Gastrocnemius medialis (tissue), 4 donors: ENCODE measurements at regions not wholly inside any gene's neighbourhood (a gene's known extent, or its start where the extent isn't known, plus 50 kb on each side); places are given as distances from the start of the nearest gene placed in this dataset.

Experiments used
- ATAC-seq, 2 donors: fragments of 150-250 bp; one replicate each; pipeline ENCODE4 v1.9.1; 2016
- DNase-seq, 2 donors: peaks; one replicate each; pipeline ENCODE4 v3.0.0-alpha.2; 2019
- H3K27ac ChIP-seq, 4 donors: fragments of 200-600 bp; sonication (generic); 1 replicate in 1 of 4; 2 replicates in 3 of 4; pipeline ENCODE4 v1.5.1; 2016 to 2018; ENCODE audit warnings: mild to moderate bottlenecking in 2 of 4, moderate library complexity in 1 of 4
- H3K27me3 ChIP-seq, 3 donors: fragments of 200-600 bp; sonication (generic) in 2 of 3; 1 replicate in 1 of 3; 2 replicates in 2 of 3; pipeline versions ENCODE4 v1.5.1 to v1.6.0; 2016 to 2019; ENCODE audit warnings: mild to moderate bottlenecking in 1 of 3, moderate library complexity in 1 of 3
- H3K36me3 ChIP-seq, 2 donors: fragments of 200-600 bp; sonication (generic) in 1 of 2; one replicate each; pipeline ENCODE4 v1.5.1; 2017 to 2018
- H3K4me1 ChIP-seq, 2 donors: fragments of 200-600 bp; sonication (generic) in 1 of 2; one replicate each; pipeline ENCODE4 v1.5.1; 2016 to 2017; ENCODE audit warnings: mild to moderate bottlenecking in 2 of 2
- H3K4me3 ChIP-seq, 4 donors: fragments of 200-600 bp; sonication (generic) in 3 of 4; 1 replicate in 1 of 4; 2 replicates in 3 of 4; pipeline ENCODE4 v1.5.1; 2016 to 2019; ENCODE audit warnings: mild to moderate bottlenecking in 2 of 4
- H3K9me3 ChIP-seq, 3 donors: fragments of 200-600 bp; sonication (generic) in 2 of 3; 1 replicate in 1 of 3; 2 replicates in 2 of 3; pipeline ENCODE4 v1.5.1; 2016 to 2019
- POLR2A ChIP-seq, 2 donors: fragments of 450-650 bp; IDR thresholded peaks; one replicate each; pipeline ENCODE4 v1.6.1; 2017; ENCODE audit warnings: antibody characterized with exemption in 2 of 2, mild to moderate bottlenecking in 2 of 2, moderate library complexity in 2 of 2
- in situ Hi-C, 4 donors: fragments of 200-750 bp; cut with MboI; loops; one replicate each; pipeline versions ENCODE4 v1.15.0 to v1.8.0; 2017; ENCODE audit warnings: low sequenced_read_pairs in 4 of 4
- intact Hi-C: fragments of 100-400 bp; cut with DNase I; formaldehyde crosslinking; loops from one replicate; pipeline ENCODE4 v1.15.1; 2023; ENCODE audit warnings: low total_unique reads
- TF ChIP-seq, protein P1 (sequence below), 5 experiments: fragments of 450-650 bp in 3 of 5; fragments of 200-600 bp in 2 of 5; sonication (generic) in 2 of 5; IDR thresholded peaks in 4 of 5; conservative IDR thresholded peaks in 1 of 5; 1 replicate in 4 of 5; 2 replicates in 1 of 5; pipeline ENCODE4 v1.5.1; 2016 to 2019; ENCODE audit warnings: antibody characterized with exemption in 5 of 5, mild to moderate bottlenecking in 3 of 5, moderate library complexity in 3 of 5

DNA sequence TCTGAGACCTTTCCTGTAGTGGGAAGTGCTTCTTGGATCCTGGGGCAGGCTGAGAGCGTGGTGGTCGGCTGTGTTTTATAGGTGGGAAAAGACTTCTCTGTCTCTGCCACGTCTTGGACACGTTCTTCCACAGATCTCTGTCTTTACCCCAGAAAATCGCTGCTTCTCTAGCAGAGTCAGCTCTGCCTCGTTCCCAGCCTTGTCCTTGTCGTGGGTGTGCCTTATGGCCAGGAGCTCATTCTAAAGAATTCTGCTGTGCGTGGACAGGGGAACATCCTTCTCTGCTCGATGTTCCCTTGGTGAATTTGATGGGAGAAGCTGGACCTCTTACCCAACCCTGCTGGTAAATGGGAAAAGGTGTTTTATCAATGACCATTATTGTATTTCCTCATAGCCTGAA lies 433.1 kb upstream of the C2CD4B start:
- Histone ChIP-seq H3K36me3 (no peaks in the 10 kb centered on the region), H3K9me3 (no peaks in the 10 kb centered on the region), H3K27ac (no peak overlapping the region), H3K4me3 (no peak overlapping the region), H3K27me3 (no peaks in the 10 kb centered on the region), H3K4me1 (peaks cover 9 to 14% of the 10 kb centered on the region in 2 donors)
- in situ Hi-C loops (no loop called here), intact Hi-C loops (no loop called here)
- no peak for DNase-seq
- TF ChIP-seq, protein P1, sequence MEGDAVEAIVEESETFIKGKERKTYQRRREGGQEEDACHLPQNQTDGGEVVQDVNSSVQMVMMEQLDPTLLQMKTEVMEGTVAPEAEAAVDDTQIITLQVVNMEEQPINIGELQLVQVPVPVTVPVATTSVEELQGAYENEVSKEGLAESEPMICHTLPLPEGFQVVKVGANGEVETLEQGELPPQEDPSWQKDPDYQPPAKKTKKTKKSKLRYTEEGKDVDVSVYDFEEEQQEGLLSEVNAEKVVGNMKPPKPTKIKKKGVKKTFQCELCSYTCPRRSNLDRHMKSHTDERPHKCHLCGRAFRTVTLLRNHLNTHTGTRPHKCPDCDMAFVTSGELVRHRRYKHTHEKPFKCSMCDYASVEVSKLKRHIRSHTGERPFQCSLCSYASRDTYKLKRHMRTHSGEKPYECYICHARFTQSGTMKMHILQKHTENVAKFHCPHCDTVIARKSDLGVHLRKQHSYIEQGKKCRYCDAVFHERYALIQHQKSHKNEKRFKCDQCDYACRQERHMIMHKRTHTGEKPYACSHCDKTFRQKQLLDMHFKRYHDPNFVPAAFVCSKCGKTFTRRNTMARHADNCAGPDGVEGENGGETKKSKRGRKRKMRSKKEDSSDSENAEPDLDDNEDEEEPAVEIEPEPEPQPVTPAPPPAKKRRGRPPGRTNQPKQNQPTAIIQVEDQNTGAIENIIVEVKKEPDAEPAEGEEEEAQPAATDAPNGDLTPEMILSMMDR (IDR thresholded peaks at IDR 0.05 in 4 of 5, conservative IDR thresholded peaks at IDR 0.05 in 1 of 5) = no peak
- ATAC-seq = no peak

DNA sequence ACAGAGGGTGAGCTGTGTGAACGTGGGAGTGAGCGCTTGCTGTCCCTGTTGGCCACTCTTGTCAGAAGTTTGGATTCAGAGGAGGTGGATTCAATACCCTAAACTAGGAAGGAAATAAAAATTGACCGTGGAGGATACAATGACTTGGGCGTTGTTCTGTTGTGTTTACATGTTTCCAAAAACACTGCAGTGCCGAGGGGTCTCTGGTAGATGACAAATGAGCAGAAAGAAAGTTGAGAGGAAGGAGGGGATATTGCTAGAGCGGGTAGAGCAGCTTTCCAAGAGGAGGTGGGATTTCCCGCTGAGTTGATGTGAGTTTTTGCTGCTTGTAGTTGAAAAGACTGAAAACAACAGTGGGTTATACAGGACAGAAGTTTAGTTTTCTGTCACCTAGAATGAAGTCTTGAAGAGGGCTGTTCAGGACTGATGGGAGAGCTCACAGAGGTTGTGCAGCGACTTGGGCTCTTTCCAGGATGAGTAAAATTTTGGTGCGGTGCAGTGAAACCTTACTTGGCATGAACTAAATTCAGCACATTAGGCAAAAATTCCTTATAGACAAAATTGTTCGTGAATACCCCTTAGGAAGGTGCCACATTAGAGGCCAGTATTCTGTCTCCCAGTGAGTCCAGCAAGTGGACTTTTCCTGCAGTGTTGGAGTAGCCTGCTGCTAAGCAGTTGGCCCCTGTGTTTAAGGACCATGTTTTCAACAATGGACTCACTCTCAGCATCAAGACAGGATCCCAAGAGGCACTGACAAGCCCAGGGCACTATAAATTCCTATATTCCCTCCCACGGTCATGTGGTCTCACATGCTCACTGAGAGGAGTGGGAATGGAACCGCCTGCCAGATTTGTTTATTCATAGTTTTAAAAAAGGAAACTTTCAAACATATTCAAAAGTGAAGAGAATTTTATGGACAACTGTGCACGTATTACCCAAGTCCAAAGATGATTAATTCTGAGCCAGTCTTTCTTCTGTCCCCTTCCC lies 435.0 kb upstream of the C2CD4B start:
- Histone ChIP-seq H3K27ac (peak overlapping the region in 3 of 4 donors; percentile 0 to 16 (median 13)), H3K9me3 (no peaks in the 10 kb centered on the region), H3K27me3 (no peaks in the 10 kb centered on the region), H3K4me3 (no peak overlapping the region), H3K36me3 (no peaks in the 10 kb centered on the region), H3K4me1 (peaks cover 9 to 23% of the 10 kb centered on the region in 2 donors)
- in situ Hi-C loops (no loop called here), intact Hi-C loops (no loop called here)
- ATAC-seq (no peak), DNase-seq (no peak)
- TF ChIP-seq, protein P1 (IDR thresholded peaks at IDR 0.05 in 4 of 5, conservative IDR thresholded peaks at IDR 0.05 in 1 of 5) = no peak
- no peak for TF ChIP-seq POLR2A (IDR thresholded peaks at IDR 0.05)

DNA sequence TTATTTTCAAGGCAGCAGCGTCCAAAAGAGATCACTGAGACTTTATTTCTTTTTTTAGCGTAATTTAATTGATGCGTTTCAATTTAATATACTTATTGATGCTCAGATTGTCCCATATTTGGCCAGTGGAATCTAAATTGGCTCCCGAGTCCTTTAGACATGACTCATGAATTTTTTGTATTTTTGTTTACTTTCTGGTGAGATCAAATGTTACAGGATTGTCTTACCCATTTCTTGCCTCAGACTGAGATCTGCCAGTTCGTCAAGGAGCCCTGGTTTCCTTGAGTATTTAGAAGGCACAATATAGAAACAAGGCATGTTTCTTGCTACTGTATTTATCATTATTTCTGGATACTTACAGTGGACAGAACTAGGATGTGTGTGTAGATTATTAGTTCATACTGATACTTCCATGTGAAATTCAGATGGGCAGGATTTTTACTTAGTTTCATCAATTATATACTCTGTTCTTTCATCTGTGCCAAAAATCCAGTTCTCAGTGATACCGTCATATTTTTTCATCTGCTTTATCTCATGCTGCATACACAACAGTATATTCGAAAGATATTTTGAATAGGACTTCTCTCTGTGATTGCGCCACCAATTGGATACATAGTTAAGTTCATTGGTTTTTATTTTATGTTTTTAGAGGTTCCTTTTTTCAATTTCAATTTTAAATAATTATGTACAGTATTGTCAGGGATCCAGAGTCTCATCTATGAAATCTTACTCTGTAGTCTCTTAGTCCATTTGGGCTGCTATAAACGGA lies 436.9 kb upstream of the C2CD4B start:
- intact Hi-C loops (no loop called here), in situ Hi-C loops (no loop called here)
- TF ChIP-seq POLR2A (IDR thresholded peaks at IDR 0.05) = no peak
- TF ChIP-seq, protein P1 (IDR thresholded peaks at IDR 0.05 in 4 of 5, conservative IDR thresholded peaks at IDR 0.05 in 1 of 5) = no peak
- DNase-seq = no peak
- Histone ChIP-seq H3K27me3 (no peaks in the 10 kb centered on the region), H3K4me3 (no peak overlapping the region), H3K9me3 (no peaks in the 10 kb centered on the region), H3K4me1 (peaks cover 9 to 27% of the 10 kb centered on the region in 2 donors), H3K27ac (peak overlapping the region in 2 of 4 donors; percentile 4 to 41), H3K36me3 (no peaks in the 10 kb centered on the region)
- ATAC-seq = peak; percentile 40 to 55

DNA sequence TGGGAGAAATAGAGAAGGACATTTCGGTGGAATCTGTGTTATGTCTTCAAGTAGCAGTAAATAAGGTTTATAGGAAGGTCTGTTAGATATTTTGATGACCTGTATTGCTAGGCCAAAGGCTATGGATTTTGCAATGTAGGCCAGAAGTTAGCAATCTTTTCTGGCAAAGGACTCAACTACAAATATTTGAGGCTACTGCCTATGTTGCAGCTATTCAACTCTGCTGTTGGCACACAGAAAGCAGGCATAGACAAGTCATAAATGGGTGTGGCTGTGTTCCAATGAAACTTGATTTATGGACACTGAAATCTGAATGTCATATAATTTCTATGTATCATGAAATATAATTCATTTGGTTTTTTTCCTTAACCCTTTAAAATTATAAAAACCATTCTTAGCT lies 438.7 kb upstream of the C2CD4B start:
- peaks cover 9 to 27% of the 10 kb centered on the region in 2 donors for H3K4me1 ChIP-seq
- TF ChIP-seq, protein P1 (IDR thresholded peaks at IDR 0.05 in 4 of 5, conservative IDR thresholded peaks at IDR 0.05 in 1 of 5) = no peak
- TF ChIP-seq POLR2A (IDR thresholded peaks at IDR 0.05) = no peak
- H3K9me3 ChIP-seq = no peaks in the 10 kb centered on the region
- no peak for DNase-seq
- peak overlapping the region in 1 of 4 donors; percentile 36 for H3K27ac ChIP-seq
- no peaks in the 10 kb centered on the region for H3K27me3 ChIP-seq
- peak; percentile 37 to 57 for ATAC-seq
- in situ Hi-C loops (no loop called here), intact Hi-C loops (no loop called here)
- no peaks in the 10 kb centered on the region for H3K36me3 ChIP-seq
- no peak overlapping the region for H3K4me3 ChIP-seq
